Keratinocyte (primary cell): ENCODE measurements at regions not wholly inside any gene's neighbourhood (a gene's known extent, or its start where the extent isn't known, plus 50 kb on each side); places are given as distances from the start of the nearest gene placed in this dataset.

Source experiments
- DNase-seq: peaks from one replicate; pipeline ENCODE4 v3.0.0-alpha.2; 2011; ENCODE audit warnings: low read depth, missing footprints, low spot score
- FAIRE-seq: peaks from 2 replicates; lab custom pipeline; 2011; peaks lifted over from hg19 to GRCh38; lab: Jason Lieb, UNC
- H2AFZ ChIP-seq: 2 replicates; pipeline ENCODE4 v1.6.0; 2012; ENCODE audit warnings: low read length, control low read depth, inconsistent platforms; ENCODE audit not compliant: control insufficient read depth
- H3K27ac ChIP-seq: 2 replicates; pipeline ENCODE4 v1.5.1; 2011; ENCODE audit warnings: low read length; ENCODE audit not compliant: control insufficient read depth, insufficient read depth
- H3K27me3 ChIP-seq: 3 replicates; pipeline ENCODE4 v1.6.0; 2011; ENCODE audit warnings: low read length; ENCODE audit not compliant: control insufficient read depth, insufficient read depth; ENCODE audit errors: extremely low read depth
- H3K36me3 ChIP-seq, 2 experiments: 2 replicates in 1 of 2; 3 replicates in 1 of 2; pipeline ENCODE4 v1.5.1; 2011; ENCODE audit warnings: low read length in 2 of 2, mild to moderate bottlenecking in 1 of 2; ENCODE audit not compliant: control insufficient read depth in 2 of 2, insufficient read depth in 2 of 2; ENCODE audit errors: extremely low read depth in 1 of 2
- H3K4me1 ChIP-seq: 3 replicates; pipeline ENCODE4 v1.5.1; 2011; ENCODE audit warnings: low read length; ENCODE audit not compliant: control insufficient read depth, insufficient read depth; ENCODE audit errors: extremely low read depth
- H3K4me2 ChIP-seq: 3 replicates; pipeline ENCODE4 v1.6.0; 2011; ENCODE audit warnings: low read depth, low read length; ENCODE audit not compliant: control insufficient read depth, insufficient read depth; ENCODE audit errors: extremely low read depth
- H3K4me3 ChIP-seq, 3 experiments: fragments of 200-600 bp in 1 of 3; sonication (generic) in 1 of 3; 2 replicates in 2 of 3; 3 replicates in 1 of 3; pipeline ENCODE4 v1.5.1; 2011 to 2016; ENCODE audit warnings: low read length in 3 of 3, mild to moderate bottlenecking in 3 of 3, control low read depth in 2 of 3, inconsistent platforms in 1 of 3, low read depth in 1 of 3, mixed read lengths in 1 of 3, mixed run types in 1 of 3, moderate library complexity in 1 of 3; ENCODE audit not compliant: control insufficient read depth in 2 of 3, insufficient read depth in 2 of 3; ENCODE audit errors: extremely low read depth in 1 of 3
- H3K79me2 ChIP-seq: 2 replicates; pipeline ENCODE4 v1.6.0; 2012; ENCODE audit warnings: low read length; ENCODE audit not compliant: control insufficient read depth, insufficient read depth
- H3K9ac ChIP-seq: 3 replicates; pipeline ENCODE4 v1.6.0; 2011; ENCODE audit warnings: low read length; ENCODE audit not compliant: control insufficient read depth, insufficient read depth; ENCODE audit errors: extremely low read depth
- H3K9me1 ChIP-seq: 3 replicates; pipeline ENCODE4 v1.6.0; 2011; ENCODE audit warnings: low read length; ENCODE audit not compliant: control insufficient read depth, insufficient read depth; ENCODE audit errors: extremely low read depth
- H3K9me3 ChIP-seq: 2 replicates; pipeline ENCODE4 v1.5.1; 2012; ENCODE audit warnings: low read depth, low read length; ENCODE audit not compliant: control insufficient read depth
- H4K20me1 ChIP-seq: 3 replicates; pipeline ENCODE4 v1.6.0; 2011; ENCODE audit warnings: low read length; ENCODE audit not compliant: control insufficient read depth, insufficient read depth; ENCODE audit errors: extremely low read depth
- EZH2 ChIP-seq: IDR thresholded peaks from one replicate; pipeline ENCODE4 v1.6.1; 2012; ENCODE audit warnings: inconsistent platforms, mild to moderate bottlenecking, low read length, moderate library complexity
- dilution Hi-C: fragments of 300-500 bp; cut with MboI; formaldehyde crosslinking; loops from one replicate; pipeline ENCODE4 v1.7.0; 2020; ENCODE audit warnings: low sequenced_read_pairs; ENCODE audit not compliant: extremely low pct_ligation_motif_present
- TF ChIP-seq, protein P1 (sequence below), 3 experiments: IDR thresholded peaks in 1 of 3; conservative IDR thresholded peaks in 1 of 3; optimal IDR thresholded peaks in 1 of 3; 2 replicates in 2 of 3; 3 replicates in 1 of 3; pipeline versions ENCODE3 to v1.5.1; 2011; ENCODE audit warnings: low read length in 3 of 3, mild to moderate bottlenecking in 3 of 3, moderate library complexity in 2 of 3, control low read depth in 1 of 3, inconsistent platforms in 1 of 3; ENCODE audit not compliant: insufficient read depth in 2 of 3; ENCODE audit errors: extremely low read depth in 1 of 3

DNA sequence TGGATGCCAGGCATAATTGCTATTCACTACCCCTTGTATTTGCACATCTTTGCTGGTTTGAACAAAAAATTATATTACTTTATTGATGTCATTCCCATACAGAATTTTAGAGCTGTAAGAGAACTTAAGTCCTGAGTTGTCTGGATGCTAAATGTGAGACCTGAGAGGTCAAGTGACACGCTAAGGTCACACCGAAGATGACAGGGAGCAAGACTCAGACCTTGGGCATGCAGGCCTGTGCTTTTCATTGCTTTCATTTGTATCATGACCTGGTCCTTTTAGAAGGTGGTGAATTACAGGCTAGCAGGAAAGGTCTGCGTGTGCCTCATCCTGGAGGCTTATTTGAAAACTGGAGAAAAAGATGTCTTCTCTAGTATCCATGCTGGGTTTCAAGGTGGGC is 312.0 kb upstream of the RASGRP1 start:
- Histone ChIP-seq H3K27me3 (no peaks in the 10 kb centered on the region), H3K9me3 (no peaks in the 10 kb centered on the region), H3K9ac (no peak overlapping the region), H3K36me3 (no peaks in the 10 kb centered on the region), H3K27ac (no peak overlapping the region), H3K4me1 (no peaks in the 10 kb centered on the region), H3K79me2 (no peaks in the 10 kb centered on the region), H4K20me1 (no peaks in the 10 kb centered on the region), H2AFZ (no peak overlapping the region), H3K4me2 (no peak overlapping the region), H3K4me3 (no peak overlapping the region), H3K9me1 (no peaks in the 10 kb centered on the region)
- DNase-seq = no peak
- TF ChIP-seq, protein P1, sequence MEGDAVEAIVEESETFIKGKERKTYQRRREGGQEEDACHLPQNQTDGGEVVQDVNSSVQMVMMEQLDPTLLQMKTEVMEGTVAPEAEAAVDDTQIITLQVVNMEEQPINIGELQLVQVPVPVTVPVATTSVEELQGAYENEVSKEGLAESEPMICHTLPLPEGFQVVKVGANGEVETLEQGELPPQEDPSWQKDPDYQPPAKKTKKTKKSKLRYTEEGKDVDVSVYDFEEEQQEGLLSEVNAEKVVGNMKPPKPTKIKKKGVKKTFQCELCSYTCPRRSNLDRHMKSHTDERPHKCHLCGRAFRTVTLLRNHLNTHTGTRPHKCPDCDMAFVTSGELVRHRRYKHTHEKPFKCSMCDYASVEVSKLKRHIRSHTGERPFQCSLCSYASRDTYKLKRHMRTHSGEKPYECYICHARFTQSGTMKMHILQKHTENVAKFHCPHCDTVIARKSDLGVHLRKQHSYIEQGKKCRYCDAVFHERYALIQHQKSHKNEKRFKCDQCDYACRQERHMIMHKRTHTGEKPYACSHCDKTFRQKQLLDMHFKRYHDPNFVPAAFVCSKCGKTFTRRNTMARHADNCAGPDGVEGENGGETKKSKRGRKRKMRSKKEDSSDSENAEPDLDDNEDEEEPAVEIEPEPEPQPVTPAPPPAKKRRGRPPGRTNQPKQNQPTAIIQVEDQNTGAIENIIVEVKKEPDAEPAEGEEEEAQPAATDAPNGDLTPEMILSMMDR (optimal IDR thresholded peaks at IDR 0.05 in 1 of 3, IDR thresholded peaks at IDR 0.05 in 1 of 3, conservative IDR thresholded peaks at IDR 0.05 in 1 of 3; ENCODE audit: extremely low read depth in 1 of 3, insufficient read depth in 2 of 3, low read length in 3 of 3) = no peak
- no peak for TF ChIP-seq EZH2
- FAIRE-seq = no peak
- dilution Hi-C loops = no loop called here

DNA sequence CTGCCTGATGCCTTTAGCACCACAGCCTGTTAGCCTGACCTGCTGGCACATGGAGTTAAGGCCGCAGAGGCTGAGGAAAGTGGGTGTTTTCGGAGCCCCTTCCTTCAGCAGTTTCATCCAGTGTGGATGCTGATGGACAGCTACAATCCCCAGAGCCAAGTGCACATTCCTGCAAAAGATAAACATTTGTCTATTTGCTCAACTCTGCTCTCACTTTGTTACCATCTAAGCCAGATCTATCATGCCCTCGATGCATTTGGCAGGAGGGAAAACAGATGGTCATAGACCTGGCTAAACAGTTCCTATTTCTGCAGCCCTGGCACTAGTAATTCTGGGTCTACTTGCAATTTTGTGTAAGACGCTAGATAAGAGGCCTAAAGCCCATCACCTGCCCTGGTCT is 312.9 kb upstream of the RASGRP1 start:
- dilution Hi-C loops = no loop called here
- H3K27ac ChIP-seq = no peak overlapping the region

More for the DNA sequence above, 312.9 kb upstream of the RASGRP1 start:
- no peaks in the 10 kb centered on the region for H3K27me3 ChIP-seq
- no peaks in the 10 kb centered on the region for H4K20me1 ChIP-seq
- no peak for FAIRE-seq
- H3K9me1 ChIP-seq = no peaks in the 10 kb centered on the region
- no peaks in the 10 kb centered on the region for H3K79me2 ChIP-seq
- DNase-seq = no peak
- H2AFZ ChIP-seq = no peak overlapping the region
- H3K9ac ChIP-seq = no peak overlapping the region
- no peaks in the 10 kb centered on the region for H3K4me1 ChIP-seq
- no peaks in the 10 kb centered on the region for H3K9me3 ChIP-seq
- H3K36me3 ChIP-seq = no peaks in the 10 kb centered on the region
- no peak overlapping the region for H3K4me2 ChIP-seq
- H3K4me3 ChIP-seq = no peak overlapping the region
- TF ChIP-seq, protein P1 (optimal IDR thresholded peaks at IDR 0.05 in 1 of 3, IDR thresholded peaks at IDR 0.05 in 1 of 3, conservative IDR thresholded peaks at IDR 0.05 in 1 of 3; ENCODE audit: extremely low read depth in 1 of 3, insufficient read depth in 2 of 3, low read length in 3 of 3) = no peak
- no peak for TF ChIP-seq EZH2
